Ishikawa (cell line): ENCODE measurements at regions not wholly inside any gene's neighbourhood (a gene's known extent, or its start where the extent isn't known, plus 50 kb on each side); places are given as distances from the start of the nearest gene placed in this dataset.

ENCODE experiments used
- CEBPB ChIP-seq: IDR thresholded peaks from 2 replicates; pipeline ENCODE4 v1.6.1; 2012
- EGR1 ChIP-seq: IDR thresholded peaks from 2 replicates; pipeline ENCODE4 v1.6.1; 2012
- EP300 ChIP-seq: IDR thresholded peaks from 2 replicates; pipeline ENCODE4 v1.6.1; 2012; ENCODE audit warnings: borderline replicate concordance
- FOXM1 ChIP-seq: IDR thresholded peaks from 2 replicates; pipeline ENCODE4 v1.6.1; 2012; ENCODE audit warnings: low read depth, borderline replicate concordance
- MAX ChIP-seq: IDR thresholded peaks from 2 replicates; pipeline ENCODE4 v1.6.1; 2012
- RAD21 ChIP-seq: IDR thresholded peaks from 2 replicates; pipeline ENCODE4 v1.6.1; 2012; ENCODE audit warnings: low read depth
- TAF1 ChIP-seq: IDR thresholded peaks from 2 replicates; pipeline ENCODE4 v1.6.1; 2012; ENCODE audit warnings: low read depth, mild to moderate bottlenecking
- TEAD4 ChIP-seq: IDR thresholded peaks from 2 replicates; pipeline ENCODE4 v1.6.1; 2012
- USF1 ChIP-seq: IDR thresholded peaks from 2 replicates; pipeline ENCODE4 v1.6.1; 2012
- YY1 ChIP-seq: IDR thresholded peaks from 2 replicates; pipeline ENCODE4 v1.6.1; 2012; ENCODE audit warnings: low read depth
- TF ChIP-seq, protein P1 (sequence below): IDR thresholded peaks from 2 replicates; pipeline ENCODE4 v1.6.1; 2012; ENCODE audit warnings: low read depth, mild to moderate bottlenecking

- TF ChIP-seq RAD21 = no peak
- TF ChIP-seq, protein P1, sequence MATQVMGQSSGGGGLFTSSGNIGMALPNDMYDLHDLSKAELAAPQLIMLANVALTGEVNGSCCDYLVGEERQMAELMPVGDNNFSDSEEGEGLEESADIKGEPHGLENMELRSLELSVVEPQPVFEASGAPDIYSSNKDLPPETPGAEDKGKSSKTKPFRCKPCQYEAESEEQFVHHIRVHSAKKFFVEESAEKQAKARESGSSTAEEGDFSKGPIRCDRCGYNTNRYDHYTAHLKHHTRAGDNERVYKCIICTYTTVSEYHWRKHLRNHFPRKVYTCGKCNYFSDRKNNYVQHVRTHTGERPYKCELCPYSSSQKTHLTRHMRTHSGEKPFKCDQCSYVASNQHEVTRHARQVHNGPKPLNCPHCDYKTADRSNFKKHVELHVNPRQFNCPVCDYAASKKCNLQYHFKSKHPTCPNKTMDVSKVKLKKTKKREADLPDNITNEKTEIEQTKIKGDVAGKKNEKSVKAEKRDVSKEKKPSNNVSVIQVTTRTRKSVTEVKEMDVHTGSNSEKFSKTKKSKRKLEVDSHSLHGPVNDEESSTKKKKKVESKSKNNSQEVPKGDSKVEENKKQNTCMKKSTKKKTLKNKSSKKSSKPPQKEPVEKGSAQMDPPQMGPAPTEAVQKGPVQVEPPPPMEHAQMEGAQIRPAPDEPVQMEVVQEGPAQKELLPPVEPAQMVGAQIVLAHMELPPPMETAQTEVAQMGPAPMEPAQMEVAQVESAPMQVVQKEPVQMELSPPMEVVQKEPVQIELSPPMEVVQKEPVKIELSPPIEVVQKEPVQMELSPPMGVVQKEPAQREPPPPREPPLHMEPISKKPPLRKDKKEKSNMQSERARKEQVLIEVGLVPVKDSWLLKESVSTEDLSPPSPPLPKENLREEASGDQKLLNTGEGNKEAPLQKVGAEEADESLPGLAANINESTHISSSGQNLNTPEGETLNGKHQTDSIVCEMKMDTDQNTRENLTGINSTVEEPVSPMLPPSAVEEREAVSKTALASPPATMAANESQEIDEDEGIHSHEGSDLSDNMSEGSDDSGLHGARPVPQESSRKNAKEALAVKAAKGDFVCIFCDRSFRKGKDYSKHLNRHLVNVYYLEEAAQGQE = no peak
- no peak for TF ChIP-seq USF1
- TF ChIP-seq EGR1 = no peak
- TF ChIP-seq MAX = no peak
- TF ChIP-seq YY1 = no peak
- no peak for TF ChIP-seq CEBPB
- TF ChIP-seq TAF1 = no peak
- TF ChIP-seq FOXM1 = no peak
- TF ChIP-seq EP300 = no peak
- no peak for TF ChIP-seq TEAD4
Measured at GRCh38 chr13:73251626-73252265, 192.9 kb downstream of the KLF5 start.
